HL-60 (cell line): ENCODE measurements at regions not wholly inside any gene's neighbourhood (a gene's known extent, or its start where the extent isn't known, plus 50 kb on each side); places are given as distances from the start of the nearest gene placed in this dataset.

Source experiments
- DNase-seq, 2 experiments: peaks; one replicate each; pipeline ENCODE4 v3.0.0-alpha.2; 2010 to 2020; ENCODE audit warnings: low read depth in 1 of 2, low spot score in 1 of 2
- H3K27ac ChIP-seq: fragments of 250-450 bp; sonication (Bioruptor Pico); replicated peaks from 2 replicates; pipeline ENCODE4 v1.5.1; 2020; ENCODE audit warnings: mild to moderate bottlenecking, moderate library complexity
- H3K27me3 ChIP-seq: fragments of 250-450 bp; sonication (Bioruptor Pico); 2 replicates; pipeline ENCODE4 v1.5.1; 2021; ENCODE audit warnings: mild to moderate bottlenecking, moderate library complexity; ENCODE audit not compliant: insufficient read depth, poor library complexity, severe bottlenecking
- H3K4me3 ChIP-seq: replicated peaks from 2 replicates; pipeline ENCODE4 v1.5.1; 2011; ENCODE audit warnings: mild to moderate bottlenecking, control low read depth, low read length; ENCODE audit not compliant: insufficient read depth
- CTCF ChIP-seq: IDR thresholded peaks from one replicate; pipeline ENCODE4 v1.5.1; 2011; ENCODE audit warnings: low read length, control low read depth, inconsistent platforms; ENCODE audit not compliant: insufficient read depth
- GABPA ChIP-seq: IDR thresholded peaks from 2 replicates; pipeline ENCODE4 v1.6.1; 2012; ENCODE audit warnings: low read depth
- POLR2AphosphoS5 ChIP-seq: IDR thresholded peaks from 2 replicates; pipeline ENCODE4 v1.6.1; 2012; ENCODE audit warnings: low read depth
- REST ChIP-seq: IDR thresholded peaks from 2 replicates; pipeline ENCODE4 v1.6.1; 2012; ENCODE audit warnings: low read depth; ENCODE audit not compliant: insufficient replicate concordance
- SPI1 ChIP-seq: IDR thresholded peaks from 2 replicates; pipeline ENCODE4 v1.6.1; 2012; ENCODE audit warnings: low read depth, mild to moderate bottlenecking, borderline replicate concordance

GRCh38 chr3:173191611-173192010 is 50.6 kb upstream of the SPATA16 start:
- no peak for TF ChIP-seq REST
- TF ChIP-seq GABPA = no peak
- TF ChIP-seq CTCF = no peak
- TF ChIP-seq POLR2AphosphoS5 = no peak
- TF ChIP-seq SPI1 = no peak
- DNase-seq = no peak

More at GRCh38 chr3:173191611-173192010, 50.6 kb upstream of the SPATA16 start:
- no peak overlapping the region for H3K27ac ChIP-seq
- H3K27me3 ChIP-seq = no peaks in the 10 kb centered on the region
- no peak overlapping the region for H3K4me3 ChIP-seq
